GM19463 (cell line): ENCODE measurements at regions not wholly inside any gene's neighbourhood (a gene's known extent, or its start where the extent isn't known, plus 50 kb on each side); places are given as distances from the start of the nearest gene placed in this dataset.
"Not testable (repeated sequence)": the region's sequence is repeated elsewhere in the genome, so short reads cannot be mapped to it uniquely, and the experiment has no call there.

Experiments
- ATAC-seq: cut with Tn5 transposase; IDR thresholded peaks from one replicate; pipeline ENCODE4 v1.9.1; 2021; ENCODE audit warnings: mild to moderate bottlenecking, moderate library complexity; ENCODE audit not compliant: unreplicated experiment

DNA sequence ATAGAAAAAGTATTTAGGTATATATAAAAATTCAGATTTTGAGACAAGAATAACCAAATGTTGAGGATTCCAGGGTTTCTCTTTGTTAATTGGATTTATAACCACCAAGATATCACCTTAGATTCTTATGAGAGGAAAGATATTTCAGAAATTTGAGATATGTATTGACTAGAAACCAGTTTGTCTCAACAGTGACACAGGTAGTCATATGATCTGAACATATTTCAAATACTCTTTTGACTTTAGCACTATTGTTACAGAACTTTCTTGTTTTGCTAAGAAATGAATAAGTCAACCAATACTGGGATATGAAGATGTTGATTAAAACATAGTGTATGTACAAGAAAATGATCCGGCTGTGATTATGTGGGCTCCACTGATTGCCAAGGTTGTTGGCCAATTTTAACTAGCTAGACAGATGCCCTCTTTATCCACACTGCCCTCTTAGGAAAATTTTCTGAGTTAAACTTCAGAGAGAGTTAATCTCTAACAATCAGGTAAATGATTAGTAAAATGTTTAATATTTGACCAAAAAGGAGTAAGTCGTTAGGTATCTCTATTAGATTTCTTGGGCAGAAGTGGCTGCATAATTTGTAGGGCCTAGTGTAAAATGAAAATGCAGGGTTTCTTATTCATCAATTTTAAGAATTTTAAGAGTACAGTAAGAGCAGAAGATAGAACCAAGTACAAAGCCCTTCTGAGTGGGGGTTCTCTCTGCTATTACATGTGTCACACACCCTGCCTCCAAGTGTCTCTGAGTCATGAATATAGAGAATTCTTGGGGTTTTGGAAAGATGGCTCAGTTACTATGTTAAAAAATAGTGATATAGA, 376.0 kb downstream of the TFEC start:
- peak; percentile 58 for ATAC-seq

DNA sequence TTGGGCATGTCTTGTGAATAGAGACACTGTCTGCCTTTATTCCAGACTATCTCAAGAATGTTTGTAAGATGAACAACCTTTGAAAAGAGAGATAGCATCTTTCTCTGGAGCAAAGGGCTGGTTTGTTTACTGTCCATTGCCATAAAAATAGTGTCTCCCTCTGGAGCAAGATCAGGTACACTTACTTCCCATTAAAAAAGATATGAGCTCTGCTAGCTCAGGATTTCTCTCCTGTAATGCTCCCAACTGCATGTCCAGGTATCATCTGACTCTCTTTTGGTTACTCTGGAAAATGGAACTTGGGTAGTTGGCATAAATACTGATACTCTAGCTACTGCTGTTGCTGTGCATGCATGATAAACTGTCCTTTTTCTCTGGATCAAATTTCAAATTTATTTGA, 381.1 kb downstream of the TFEC start:
- no peak for ATAC-seq

DNA sequence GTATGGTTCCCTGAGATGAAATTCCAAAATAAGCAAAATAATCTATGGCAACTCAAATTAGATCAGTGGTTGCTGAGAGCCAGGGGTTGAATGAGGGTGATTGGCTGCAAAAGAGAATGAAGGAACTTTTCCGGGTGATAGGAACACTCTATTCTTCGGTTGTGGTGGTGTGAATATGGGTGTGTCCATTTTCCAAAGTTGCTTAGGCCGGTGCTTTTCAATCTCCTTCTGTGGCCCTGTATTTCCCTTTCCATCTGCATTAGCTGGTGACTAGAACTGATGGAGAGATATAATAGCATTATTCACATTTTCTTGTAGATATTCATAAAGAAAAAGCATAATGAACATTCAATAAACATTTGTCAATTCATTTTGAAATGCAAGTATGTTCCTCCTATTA, 382.9 kb downstream of the TFEC start:
- ATAC-seq = no peak

DNA sequence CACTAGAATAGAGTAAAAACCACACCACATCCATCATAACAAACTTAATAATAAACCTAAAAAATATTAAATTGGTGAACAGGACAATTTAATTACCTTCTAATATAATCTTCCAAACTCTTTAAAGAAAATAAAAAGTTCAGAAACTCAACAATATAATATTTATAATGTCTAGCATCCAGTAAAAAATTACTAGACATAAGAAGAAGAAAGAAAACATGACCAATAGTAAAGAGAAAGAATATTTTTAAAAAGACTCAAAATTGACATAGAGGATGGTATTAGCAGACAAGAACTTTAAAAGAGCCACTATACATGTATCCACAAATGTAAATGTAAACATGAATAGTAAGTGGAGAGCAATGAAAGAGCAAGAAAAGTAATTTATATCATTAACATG, 388.4 kb downstream of the TFEC start:
- no peak for ATAC-seq

DNA sequence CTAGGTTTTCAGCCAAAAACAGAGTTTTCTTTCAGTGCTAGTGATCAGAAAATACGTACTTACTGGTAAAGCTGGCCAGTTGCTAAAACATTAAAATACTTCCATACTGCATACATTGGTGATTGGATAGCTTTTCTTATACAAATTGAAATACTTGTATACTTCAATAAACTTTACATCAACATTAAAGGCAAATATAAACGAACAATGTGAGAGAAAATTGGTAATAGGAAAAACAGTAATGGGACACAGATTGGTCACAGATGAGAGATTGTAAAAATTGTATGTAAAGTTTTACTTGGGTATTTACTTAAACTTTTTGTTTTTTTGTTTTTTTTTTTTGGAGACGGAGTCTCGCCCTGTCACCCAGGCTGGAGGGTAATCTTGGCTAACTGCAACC, 391.7 kb downstream of the TFEC start:
- no peak for ATAC-seq

DNA sequence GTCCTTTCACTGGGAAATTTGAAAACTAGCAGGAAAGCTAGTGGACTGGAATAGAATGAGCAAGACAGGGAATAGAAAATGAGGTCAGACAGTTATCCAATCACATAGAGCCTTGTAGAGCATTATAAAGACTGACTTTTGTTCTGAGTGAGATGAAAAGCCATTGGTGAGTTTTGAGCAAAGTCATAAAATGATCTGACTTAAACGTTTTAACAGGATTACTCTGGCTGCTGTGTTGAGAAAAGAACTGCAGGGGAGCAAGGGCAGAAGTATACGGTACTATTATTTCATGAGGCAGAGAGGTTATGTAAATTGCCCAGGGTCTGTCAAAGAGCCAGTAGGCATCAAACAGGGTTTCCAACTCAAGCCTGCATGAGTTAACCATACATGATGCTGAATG, 393.4 kb downstream of the TFEC start:
- no peak for ATAC-seq

DNA sequence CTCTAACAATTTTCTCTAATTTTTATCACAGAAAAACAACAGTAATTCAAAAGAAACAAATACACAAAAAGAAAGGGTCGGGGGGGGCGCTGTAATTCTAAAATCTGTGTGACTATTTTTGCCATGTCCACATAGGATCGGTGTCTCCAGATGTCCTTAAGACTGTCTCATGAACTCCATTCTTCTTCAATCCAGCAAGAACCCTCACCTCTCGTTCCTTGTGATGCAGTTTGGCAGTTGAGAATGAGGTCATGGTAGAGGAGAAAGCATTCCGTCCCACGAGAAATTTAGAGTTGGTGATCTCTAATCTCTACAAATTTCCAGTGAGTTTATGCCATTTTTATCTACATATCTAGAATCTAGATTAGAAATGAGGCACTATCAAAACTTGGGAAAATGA, 394.7 kb downstream of the TFEC start:
- ATAC-seq = no peak

DNA sequence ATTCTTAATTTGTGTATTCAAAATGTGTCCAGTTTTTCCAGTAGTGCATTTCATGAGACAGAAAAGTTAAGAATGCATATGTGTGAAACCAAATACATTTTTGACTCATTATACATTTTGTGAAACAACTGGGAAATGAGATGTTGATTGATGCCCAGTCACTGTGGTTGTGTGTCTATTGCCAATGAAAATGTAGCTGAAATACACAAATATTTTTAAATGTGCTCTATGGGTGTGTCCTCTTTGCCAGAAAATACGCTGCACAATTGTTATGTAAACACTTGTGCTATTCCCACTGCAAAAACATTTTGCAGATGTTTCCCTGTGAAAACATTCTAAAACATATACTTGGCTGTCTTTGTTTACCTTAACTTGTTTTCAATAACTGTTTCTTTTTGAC, 395.2 kb downstream of the TFEC start:
- ATAC-seq = no peak

DNA sequence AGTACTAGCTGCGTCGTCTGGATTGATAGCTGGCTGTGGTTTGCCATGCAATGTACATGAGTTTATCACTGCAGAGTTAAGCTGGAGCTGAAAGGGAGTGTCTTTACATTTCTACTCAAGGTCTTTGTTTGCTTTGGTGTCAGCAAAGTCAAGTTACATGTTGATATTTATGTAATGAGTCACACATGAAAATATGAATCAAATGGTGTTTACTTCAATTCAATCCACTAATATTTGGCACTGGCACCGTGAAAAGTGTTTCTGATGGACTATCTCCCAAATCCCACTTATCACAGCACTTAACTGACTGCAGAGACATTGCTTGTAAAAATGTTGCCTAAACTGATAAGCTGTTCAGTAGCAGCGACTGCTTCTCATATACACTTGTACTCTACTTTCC, 395.9 kb downstream of the TFEC start:
- no peak for ATAC-seq

DNA sequence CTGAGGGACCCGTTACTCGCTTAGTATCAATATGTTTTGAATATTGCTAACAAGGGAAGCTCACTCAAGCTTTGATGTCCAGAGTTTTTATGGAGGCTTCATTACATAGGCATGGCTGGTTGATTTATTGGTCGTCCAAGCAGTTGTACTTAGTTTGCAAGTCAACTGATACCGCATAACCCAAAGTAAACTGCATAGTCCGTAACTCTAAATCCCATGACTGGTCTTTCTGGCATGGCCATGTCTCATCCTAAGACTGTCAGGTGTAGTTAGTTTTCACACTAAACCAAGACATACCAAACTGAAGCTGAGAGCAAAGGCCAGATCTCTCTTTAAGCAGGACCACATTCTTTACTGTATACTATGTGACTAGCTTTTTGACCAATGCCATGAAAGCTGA, 397.9 kb downstream of the TFEC start:
- no peak for ATAC-seq

DNA sequence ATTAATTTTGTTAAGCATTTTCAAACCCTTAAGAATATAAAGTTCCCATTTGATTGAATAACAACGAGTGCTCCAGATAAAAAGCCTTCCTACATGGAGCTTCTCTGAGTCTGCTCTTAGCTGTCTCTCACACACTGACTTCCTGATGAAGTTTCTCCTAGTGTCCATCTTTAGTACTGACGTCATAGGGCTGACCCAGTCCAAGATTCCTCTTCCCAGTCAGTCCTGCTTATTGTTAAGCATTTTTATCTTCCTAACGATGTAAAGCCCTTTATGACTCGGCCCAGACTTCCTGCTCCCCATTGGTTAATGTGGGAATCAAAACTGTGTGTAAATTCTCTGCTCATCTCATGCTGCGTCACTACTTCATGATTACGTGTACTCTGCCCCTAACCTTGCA, 398.8 kb downstream of the TFEC start:
- ATAC-seq = no peak

DNA sequence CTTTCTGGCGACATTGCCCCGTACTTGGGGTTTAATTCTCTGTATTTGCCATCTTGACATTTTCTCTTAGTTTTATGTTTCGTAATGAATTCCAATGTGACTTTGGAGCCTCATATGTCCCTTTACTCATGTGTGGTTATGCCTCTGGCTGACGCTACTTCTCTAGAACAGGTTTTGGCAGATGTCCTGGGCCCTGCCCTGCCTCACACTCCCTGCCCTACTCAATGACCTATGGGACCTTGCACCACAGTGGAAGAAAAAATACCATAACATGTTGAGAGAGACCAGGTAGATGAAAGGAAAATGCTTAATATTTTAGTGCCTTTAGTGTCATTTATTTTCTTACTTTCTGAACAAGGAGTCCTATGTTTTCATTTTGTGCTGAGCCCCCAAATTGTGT, 400.5 kb downstream of the TFEC start:
- no peak for ATAC-seq

DNA sequence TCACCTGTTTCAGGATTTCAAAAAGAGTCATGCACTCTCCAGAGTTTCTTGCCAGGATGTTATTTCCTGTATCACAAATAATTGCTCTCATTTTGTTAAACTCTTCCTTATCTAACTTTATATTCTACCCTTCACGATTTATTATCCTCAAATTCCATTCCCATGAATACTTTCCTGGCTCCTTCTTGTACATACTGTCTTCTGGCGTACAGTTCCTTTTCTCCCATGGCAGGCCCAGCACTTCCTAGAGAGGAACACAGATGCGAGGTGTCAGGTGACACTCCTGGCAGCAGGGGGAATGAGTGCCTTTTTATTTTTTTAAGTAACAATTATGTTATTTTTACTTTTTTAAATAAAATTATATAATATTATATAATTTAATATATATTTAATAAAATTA, 411.9 kb downstream of the TFEC start:
- no peak for ATAC-seq

DNA sequence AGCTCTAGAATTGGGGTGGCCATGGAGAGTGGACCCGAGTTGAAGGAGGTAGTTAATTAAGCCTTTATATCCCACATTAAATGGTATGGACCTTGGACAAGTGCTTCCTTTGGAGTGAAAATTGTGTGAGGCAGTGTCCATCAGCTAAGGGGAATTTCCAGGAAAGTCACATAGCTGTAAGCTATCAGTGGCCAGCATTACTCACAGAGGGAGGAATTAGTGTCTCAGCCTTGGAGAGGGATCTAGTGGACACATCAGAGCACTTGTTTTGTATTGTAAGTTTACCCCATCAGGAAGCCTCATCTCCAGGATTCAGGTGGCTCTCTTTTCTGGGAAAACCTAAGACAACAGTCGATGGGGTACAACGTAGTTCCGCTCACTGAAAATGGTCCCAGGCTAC, 416.7 kb downstream of the TFEC start:
- no peak for ATAC-seq

DNA sequence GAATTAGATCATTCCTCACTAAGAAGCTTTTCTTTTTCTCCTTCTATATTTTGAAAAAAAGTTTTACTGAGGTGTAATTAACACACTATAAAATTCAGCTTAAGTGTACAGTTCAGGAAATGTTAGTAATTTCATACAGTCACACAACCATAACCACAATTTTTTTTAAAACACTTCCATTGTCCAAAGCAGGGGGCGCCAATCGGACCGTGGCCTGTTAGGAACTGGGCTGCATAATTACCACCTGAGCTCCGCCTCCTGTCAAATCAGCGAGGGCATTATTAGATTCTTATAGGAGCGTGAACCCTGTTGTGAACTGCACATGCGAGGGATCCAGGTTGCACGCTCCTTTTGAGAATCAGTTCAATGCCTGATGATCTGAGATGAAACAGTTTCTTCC, 427.1 kb downstream of the TFEC start:
- ATAC-seq = no peak

DNA sequence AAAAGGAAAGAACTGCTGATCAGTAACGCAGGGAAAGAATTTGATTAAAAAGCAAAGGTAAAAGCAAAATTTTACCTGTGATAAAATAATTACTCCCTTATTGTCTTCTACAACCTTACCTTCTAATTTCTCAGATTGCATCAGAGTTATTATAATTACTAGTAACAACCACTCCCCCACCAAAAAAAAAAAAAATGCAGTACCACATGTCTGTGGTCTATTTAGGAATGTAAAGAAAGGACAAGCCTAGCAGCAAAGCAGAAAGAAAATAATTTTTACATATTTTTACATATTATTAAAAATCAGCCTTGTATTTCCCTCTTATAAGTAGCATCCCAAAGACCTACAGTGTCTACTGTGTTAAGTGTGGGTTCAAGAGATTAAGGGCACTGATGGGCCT, 430.4 kb downstream of the TFEC start:
- ATAC-seq = no peak

DNA sequence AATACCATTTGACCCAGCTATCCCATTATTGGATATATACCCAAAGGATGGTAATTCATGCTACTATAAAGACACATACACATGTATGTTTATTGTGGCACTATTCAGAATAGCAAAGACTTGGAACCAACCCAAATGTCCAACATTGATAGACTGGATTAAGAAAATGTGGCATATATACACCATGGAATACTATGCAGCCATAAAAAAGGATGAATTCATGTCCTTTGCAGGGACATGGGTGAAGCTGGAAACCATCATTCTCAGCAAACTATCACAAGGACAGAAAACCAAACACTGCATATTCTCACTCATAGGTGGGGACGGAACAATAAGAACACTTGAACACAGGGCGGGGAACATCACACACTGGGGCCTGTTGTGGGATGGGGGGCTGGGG, 431.4 kb downstream of the TFEC start:
- not testable (repeated sequence) for ATAC-seq

DNA sequence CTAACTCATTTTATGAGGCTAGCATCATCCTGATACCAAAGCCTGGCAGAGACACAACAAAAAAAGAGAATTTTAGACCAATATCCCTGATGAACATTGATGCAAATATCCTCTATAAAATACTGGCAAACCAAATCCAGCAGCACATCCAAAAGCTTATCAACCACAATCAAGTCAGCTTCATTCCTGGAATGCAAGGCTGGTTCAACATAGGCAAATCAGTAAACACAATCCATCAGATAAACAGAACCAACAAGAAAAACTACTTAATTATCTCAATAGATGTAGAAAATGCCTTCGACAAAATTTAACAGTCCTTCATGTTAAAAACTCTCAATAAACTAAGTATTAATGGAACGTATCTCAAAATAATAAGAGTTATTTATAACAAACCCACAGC, 433.3 kb downstream of the TFEC start:
- ATAC-seq = not testable (repeated sequence)

DNA sequence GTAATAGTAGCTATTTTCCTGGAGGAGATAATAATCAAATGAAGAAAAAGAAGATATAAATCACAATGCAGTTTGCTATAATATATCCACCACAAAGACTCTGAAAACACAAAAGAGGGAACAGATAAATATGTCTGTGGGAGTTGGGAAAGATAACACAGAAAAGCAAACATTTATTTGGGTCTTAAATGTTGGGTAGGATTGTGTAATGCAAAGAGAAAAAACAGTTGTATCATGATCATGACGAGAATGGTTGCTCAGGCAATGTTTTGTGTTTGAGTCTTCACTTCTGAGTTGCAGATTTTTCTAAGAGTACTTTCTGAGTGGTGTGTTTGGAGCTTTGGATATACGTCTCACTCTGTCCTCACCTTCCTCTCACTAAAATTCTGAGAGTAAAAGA, 437.5 kb downstream of the TFEC start:
- no peak for ATAC-seq

DNA sequence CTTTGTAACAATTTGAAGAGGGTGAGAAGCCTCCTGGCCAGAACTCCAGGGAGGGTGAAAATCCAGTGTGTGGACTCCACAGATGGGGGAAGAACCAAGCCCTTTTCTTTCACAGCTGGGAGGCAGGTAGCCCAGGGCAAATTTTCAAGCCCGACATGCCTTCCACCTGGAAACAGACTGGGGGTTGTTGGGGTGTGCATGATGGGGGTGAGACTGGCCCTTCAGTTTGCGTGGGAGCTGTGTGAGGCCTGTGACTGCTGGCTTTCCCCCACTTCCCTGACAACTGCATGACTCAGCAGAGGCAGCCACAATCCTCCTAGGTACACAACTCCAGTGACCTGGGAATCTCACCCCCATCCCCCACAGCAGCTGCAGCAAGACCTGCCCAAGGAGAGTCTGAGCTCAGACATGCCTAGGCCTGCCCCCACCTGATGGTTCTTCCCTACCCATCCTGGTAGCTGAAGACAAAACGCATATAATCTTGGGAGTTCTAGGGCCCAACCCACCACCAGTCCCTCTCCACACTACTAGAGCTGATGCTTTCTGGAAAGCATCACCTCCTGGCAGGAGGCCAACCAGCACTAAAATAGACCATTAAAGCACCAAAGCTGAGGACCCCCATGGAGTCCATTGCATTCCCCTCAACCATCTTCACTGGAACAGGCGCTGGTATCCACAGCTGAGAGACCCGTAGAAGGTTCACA, 445.4 kb downstream of the TFEC start:
- no peak for ATAC-seq

DNA sequence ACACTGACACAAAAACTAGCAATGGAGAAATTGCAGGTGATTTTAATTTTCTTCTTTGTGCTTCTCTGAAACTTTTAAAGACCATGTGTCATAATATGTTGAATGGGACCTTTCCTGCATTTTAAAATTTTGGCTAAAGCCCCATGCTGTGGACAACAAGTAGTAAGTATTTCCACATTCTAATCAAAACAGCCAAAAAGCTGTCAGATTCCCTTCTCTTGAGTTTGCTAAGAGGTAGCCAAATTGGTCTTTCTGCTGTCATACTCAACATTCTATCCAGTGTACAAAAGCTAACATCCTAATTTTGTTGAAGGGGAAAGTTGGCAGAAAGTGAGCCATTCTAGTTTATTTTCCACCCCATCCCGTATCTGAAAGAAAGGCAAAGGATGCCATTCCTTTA, 447.6 kb downstream of the TFEC start:
- ATAC-seq = no peak

DNA sequence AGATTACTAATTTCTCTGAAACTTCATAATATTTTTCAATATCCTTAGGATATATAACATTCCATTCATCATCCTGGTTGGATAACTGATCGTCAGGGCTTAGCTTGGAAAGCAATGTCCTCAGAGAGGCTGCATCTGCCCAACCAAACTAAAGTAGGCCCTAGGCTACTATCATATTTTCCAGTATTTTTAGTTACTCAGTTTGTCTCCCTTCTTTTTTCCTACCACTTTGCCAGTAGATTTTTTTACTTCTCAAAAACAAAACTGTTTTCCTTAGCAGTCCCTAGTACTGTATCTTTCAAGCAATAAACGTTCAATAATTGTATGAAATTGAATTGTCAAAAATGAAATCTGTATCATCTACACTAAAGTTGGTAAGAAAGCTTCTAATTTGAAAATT, 452.0 kb downstream of the TFEC start:
- no peak for ATAC-seq
